A549 (cell line): ENCODE measurements at regions not wholly inside any gene's neighbourhood (a gene's known extent, or its start where the extent isn't known, plus 50 kb on each side); places are given as distances from the start of the nearest gene placed in this dataset.

ENCODE experiments used
- ATAC-seq, 2 experiments: fragments of 200-7000 bp in 1 of 2; fragments of >200 bp in 1 of 2; cut with Nextera tagmentation in 1 of 2; cut with Tn5 transposase in 1 of 2; 3 replicates each; pipeline versions ENCODE4 v1.8.0 to v1.9.1; 2018 to 2020; ENCODE audit warnings: mild to moderate bottlenecking in 1 of 2, moderate library complexity in 1 of 2
- CTCF ChIA-PET: fragments of 300-600 bp; sonication (Branson Sonifier 250); formaldehyde crosslinking; extraction: SDS; loops from one replicate; lab custom pipeline; 2021; ENCODE audit warnings: antibody characterized with exemption, inconsistent platforms; lab: Yijun Ruan, JAX
- POLR2A ChIA-PET: fragments of 350-600 bp; formaldehyde crosslinking; extraction: SDS; loops from one replicate; lab custom pipeline; 2021; ENCODE audit warnings: antibody characterized with exemption, inconsistent platforms; lab: Yijun Ruan, JAX
- DNase-seq, 2 experiments: peaks; one replicate each; pipeline versions ENCODE4 v3.0.0 to v3.0.0-alpha.2; 2011 to 2016; ENCODE audit warnings: low read depth in 1 of 2, low spot score in 1 of 2
- FAIRE-seq: peaks from 2 replicates; lab custom pipeline; 2011; peaks lifted over from hg19 to GRCh38; lab: Jason Lieb, UNC
- H3K27ac ChIP-seq, 2 experiments: fragments of >200 bp; sonication (Bioruptor Twin); formaldehyde crosslinking; 3 replicates each; pipeline ENCODE4 v1.5.1; 2016 to 2017
- H3K4me1 ChIP-seq: fragments of >200 bp; sonication (Bioruptor Twin); formaldehyde crosslinking; 3 replicates; pipeline ENCODE4 v1.6.1; 2016
- H3K4me2 ChIP-seq: fragments of >200 bp; sonication (Bioruptor Twin); formaldehyde crosslinking; 3 replicates; pipeline ENCODE4 v1.6.1; 2016
- H3K4me3 ChIP-seq: fragments of >200 bp; sonication (Bioruptor Twin); formaldehyde crosslinking; 3 replicates; pipeline ENCODE4 v1.5.1; 2016
- H3K9me3 ChIP-seq: fragments of >200 bp; sonication (Bioruptor Twin); formaldehyde crosslinking; 3 replicates; pipeline ENCODE4 v1.6.1; 2016
- ATOH8 ChIP-seq: fragments of 250-450 bp; sonication (Bioruptor Pico); IDR thresholded peaks from 2 replicates; pipeline ENCODE4 v1.5.0; 2020; ENCODE audit warnings: low read depth, mild to moderate bottlenecking, moderate library complexity
- BCL3 ChIP-seq: fragments of >200 bp; sonication (Bioruptor Twin); formaldehyde crosslinking; IDR thresholded peaks from 3 replicates; pipeline ENCODE4 v1.6.1; 2016
- BHLHE40 ChIP-seq: IDR thresholded peaks from 2 replicates; pipeline ENCODE4 v1.6.1; 2012; ENCODE audit warnings: low read depth, low read length, inconsistent platforms
- CHD4 ChIP-seq: fragments of 200-600 bp; sonication (generic); IDR thresholded peaks from 2 replicates; pipeline ENCODE4 v1.6.1; 2016; ENCODE audit warnings: antibody characterized with exemption, mild to moderate bottlenecking, borderline replicate concordance
- CTCF ChIP-seq: fragments of >200 bp; sonication (Bioruptor Twin); formaldehyde crosslinking; IDR thresholded peaks from 3 replicates; pipeline ENCODE4 v1.5.1; 2016
- E2F6 ChIP-seq: IDR thresholded peaks from 2 replicates; pipeline ENCODE4 v1.6.1; 2012; ENCODE audit warnings: low read depth, borderline replicate concordance
- EHMT2 ChIP-seq: fragments of 200-600 bp; sonication (generic); IDR thresholded peaks from 2 replicates; pipeline ENCODE4 v1.6.1; 2016; ENCODE audit warnings: antibody characterized with exemption, low read depth, mild to moderate bottlenecking, moderate library complexity
- HMGXB4 ChIP-seq: fragments of 250-450 bp; sonication (Bioruptor Pico); IDR thresholded peaks from 2 replicates; pipeline ENCODE4 v1.5.0; 2021; ENCODE audit warnings: mild to moderate bottlenecking, moderate library complexity, borderline replicate concordance
- HOXB13 ChIP-seq: fragments of 250-450 bp; sonication (Bioruptor Pico); IDR thresholded peaks from 2 replicates; pipeline ENCODE4 v1.5.0; 2020; ENCODE audit warnings: low read depth, mild to moderate bottlenecking, moderate library complexity
- JUNB ChIP-seq: fragments of >200 bp; sonication (Bioruptor Twin); formaldehyde crosslinking; IDR thresholded peaks from 2 replicates; pipeline ENCODE4 v1.6.1; 2016
- MAFK ChIP-seq: fragments of 450-650 bp; IDR thresholded peaks from 2 replicates; pipeline ENCODE4 v1.6.1; 2014; ENCODE audit not compliant: partially characterized antibody
- MAZ ChIP-seq: fragments of 150-350 bp; IDR thresholded peaks from 2 replicates; pipeline ENCODE4 v1.6.1; 2014; ENCODE audit warnings: antibody characterized with exemption, low read depth, low read length, borderline replicate concordance
- NFE2L2 ChIP-seq: fragments of 150-350 bp; conservative IDR thresholded peaks from 2 replicates; pipeline ENCODE4 v1.6.1; 2014; ENCODE audit warnings: low read length
- PBX3 ChIP-seq: IDR thresholded peaks from 2 replicates; pipeline ENCODE4 v1.6.1; 2012
- POLR2A ChIP-seq: IDR thresholded peaks from 2 replicates; pipeline ENCODE4 v1.6.1; 2012; ENCODE audit warnings: mild to moderate bottlenecking, low read length
- REST ChIP-seq: fragments of 200-600 bp; sonication (generic); IDR thresholded peaks from 2 replicates; pipeline ENCODE4 v1.6.1; 2016; ENCODE audit warnings: antibody characterized with exemption, mild to moderate bottlenecking, moderate library complexity
- SMC3 ChIP-seq: fragments of >200 bp; sonication (Bioruptor Twin); formaldehyde crosslinking; IDR thresholded peaks from 3 replicates; pipeline ENCODE4 v1.6.1; 2018; ENCODE audit warnings: inconsistent platforms
- ZC3H11A ChIP-seq: fragments of 450-650 bp; IDR thresholded peaks from 2 replicates; pipeline ENCODE4 v1.6.1; 2014; ENCODE audit warnings: antibody characterized with exemption, mild to moderate bottlenecking
- ZNF302 ChIP-seq: fragments of 250-450 bp; sonication (Bioruptor Pico); IDR thresholded peaks from 2 replicates; pipeline ENCODE4 v1.9.0; 2021; ENCODE audit warnings: inconsistent platforms, mild to moderate bottlenecking, moderate library complexity
- WGBS: methylation state at CpG from one replicate; pipeline ENCODE4 v1.1.6; 2017; ENCODE audit errors: missing lambda C conversion rate; 5-methylcytosine and 5-hydroxymethylcytosine counted together

- Histone ChIP-seq H3K4me3 (no peak overlapping the region), H3K4me2 (no peak overlapping the region), H3K4me1 (no peaks in the 10 kb centered on the region), H3K27ac (no peak overlapping the region), H3K9me3 (no peaks in the 10 kb centered on the region)
- no peak for ATAC-seq
- 38% methylated on average over 10 of the region's 10 CpGs for WGBS
- ChIA-PET POLR2A (no interaction called here), CTCF (interaction anchor here (0.9 to 2.1 kb wide), 5 partner anchors 10 to 252 kb away, joined by 3 to 5 read pairs (median 4); no protein-coding TSS in a partner anchor)
- no peak for DNase-seq
- TF ChIP-seq ZC3H11A, result no peak
- TF ChIP-seq BHLHE40, result no peak
- TF ChIP-seq ATOH8 (CRISPR knock-in tag), result no peak
- TF ChIP-seq POLR2A, result no peak
- TF ChIP-seq CTCF, result no peak
- TF ChIP-seq CHD4, result no peak
- no peak for TF ChIP-seq MAFK
- TF ChIP-seq HMGXB4, result no peak
- no peak for TF ChIP-seq BCL3
- FAIRE-seq, result no peak
Measured at GRCh38 chr10:47088656-47089354, 177.6 kb downstream of the PTPN20 start.

- Histone ChIP-seq H3K9me3 (no peaks in the 10 kb centered on the region), H3K27ac (no peak overlapping the region), H3K4me2 (no peak overlapping the region), H3K4me3 (no peak overlapping the region), H3K4me1 (no peaks in the 10 kb centered on the region)
- TF ChIP-seq MAZ, result no peak
- WGBS, result 36% methylated on average over 3 of the region's 3 CpGs
- DNase-seq, result no peak
- ATAC-seq, result no peak
- ChIA-PET POLR2A (no interaction called here), CTCF (interaction anchor here (0.6 to 1.4 kb wide), 2 partner anchors 49 to 251 kb away, joined by 4 to 6 read pairs; no protein-coding TSS in a partner anchor)
- FAIRE-seq, result no peak
Measured at GRCh38 chr10:47090042-47090441, 178.8 kb downstream of the PTPN20 start.

- 50% methylated on average over 7 of the region's 7 CpGs for WGBS
- Histone ChIP-seq H3K4me2 (no peak overlapping the region), H3K4me3 (no peak overlapping the region), H3K9me3 (0 out of 3 replicates have a peak, but pooled peaks cover 7% of the 10 kb centered on the region), H3K4me1 (no peaks in the 10 kb centered on the region), H3K27ac (no peak overlapping the region)
- FAIRE-seq (no peak), DNase-seq (no peak), ATAC-seq (no peak)
- CTCF ChIA-PET, result interaction anchor here (1.3 kb wide), 1 partner anchor 20 kb away, joined by 3 read pairs; no protein-coding TSS in a partner anchor
- POLR2A ChIA-PET, result no interaction called here
- no peak for TF ChIP-seq HOXB13 (CRISPR knock-in tag)
- TF ChIP-seq MAFK, result no peak
- no peak for TF ChIP-seq NFE2L2
- TF ChIP-seq JUNB, result no peak
- TF ChIP-seq E2F6, result no peak
- TF ChIP-seq PBX3, result no peak
- TF ChIP-seq EHMT2, result no peak
- TF ChIP-seq SMC3, result no peak
- no peak for TF ChIP-seq ZNF302
- TF ChIP-seq MAZ, result no peak
- no peak for TF ChIP-seq CHD4
- TF ChIP-seq REST, result no peak
Measured at GRCh38 chr10:47090903-47091302, 179.7 kb downstream of the PTPN20 start.
